Germinal center (tissue), 1 donor: ENCODE measurements at regions not wholly inside any gene's neighbourhood (a gene's known extent, or its start where the extent isn't known, plus 50 kb on each side); places are given as distances from the start of the nearest gene placed in this dataset.

Source experiments
- DNase-seq: peaks from one replicate; pipeline ENCODE4 v3.0.0; 2012; ENCODE audit warnings: mixed read lengths, low spot score

- DNase-seq, result no peak
Observed at GRCh38 chr18:26794230-26795101, 71.0 kb downstream of the AQP4 start.

- no peak for DNase-seq
Observed at GRCh38 chr18:26792661-26793060, 72.8 kb downstream of the AQP4 start.

- DNase-seq, result no peak
Observed at GRCh38 chr18:26791676-26792075, 73.8 kb downstream of the AQP4 start.

- DNase-seq, result no peak
Observed at GRCh38 chr18:26784599-26784998, 80.9 kb downstream of the AQP4 start.

GRCh38 chr18:26783170-26783569, 82.3 kb downstream of the AQP4 start:
- DNase-seq, result no peak

- no peak for DNase-seq
Observed at GRCh38 chr18:26780520-26781325, 84.8 kb downstream of the AQP4 start.

GRCh38 chr18:26778054-26778393, 87.5 kb downstream of the AQP4 start:
- no peak for DNase-seq

GRCh38 chr18:26777351-26778053, 88.0 kb downstream of the AQP4 start:
- DNase-seq, result no peak

GRCh38 chr18:26772691-26773090, 92.8 kb downstream of the AQP4 start:
- DNase-seq, result no peak

GRCh38 chr18:26771524-26771923, 94.0 kb downstream of the AQP4 start:
- no peak for DNase-seq

GRCh38 chr18:26768385-26768784, 97.1 kb downstream of the AQP4 start:
- DNase-seq, result no peak

GRCh38 chr18:26765498-26765897, 100.0 kb downstream of the AQP4 start:
- no peak for DNase-seq

GRCh38 chr18:26764586-26764985, 100.9 kb downstream of the AQP4 start:
- DNase-seq, result no peak

GRCh38 chr18:26764177-26764576, 101.3 kb downstream of the AQP4 start:
- DNase-seq, result no peak

- no peak for DNase-seq
Observed at GRCh38 chr18:26763446-26764110, 101.9 kb downstream of the AQP4 start.

- no peak for DNase-seq
Observed at GRCh38 chr18:26757263-26758019, 108.1 kb downstream of the AQP4 start.

GRCh38 chr18:26756556-26756955, 109.0 kb downstream of the AQP4 start:
- DNase-seq, result no peak

- DNase-seq, result no peak
Observed at GRCh38 chr18:26746826-26747475, 118.6 kb downstream of the AQP4 start.

- DNase-seq, result no peak
Observed at GRCh38 chr18:26746398-26746797, 119.1 kb downstream of the AQP4 start.

GRCh38 chr18:26745288-26746181, 120.0 kb downstream of the AQP4 start:
- no peak for DNase-seq
